ENCODE measurements at regions not wholly inside any gene's neighbourhood (a gene's known extent, or its start where the extent isn't known, plus 50 kb on each side); places are given as distances from the start of the nearest gene placed in this dataset.

- H3K27ac ChIP-seq, result no peak overlapping the region
- no peak for TF ChIP-seq CTCF (IDR thresholded peaks at IDR 0.05)
- TF ChIP-seq POLR2A (IDR thresholded peaks at IDR 0.05), result no peak
- TF ChIP-seq EP300 (IDR thresholded peaks at IDR 0.05), result no peak
- no peak overlapping the region for H3K4me3 ChIP-seq
- intact Hi-C loops (cut with DNase I), result no loop called here
- no peaks in the 10 kb centered on the region for H3K27me3 ChIP-seq
- no peaks in the 10 kb centered on the region for H3K9me3 ChIP-seq
- H3K4me1 ChIP-seq (ENCODE audit: insufficient read depth), result no peaks in the 10 kb centered on the region
- no peaks in the 10 kb centered on the region for H3K36me3 ChIP-seq
- DNase-seq, result no peak
- 84 to 85% (median 85%) methylated on average over 3 of the region's 3 CpGs for WGBS, 3 donors
These were observed 426.3 kb downstream of the ZFHX3 start for GRCh38 chr16:72621651-72622050.

GRCh38 chr16:72620853-72621252 lies 427.1 kb downstream of the ZFHX3 start:
- Histone ChIP-seq H3K9me3 (no peaks in the 10 kb centered on the region), H3K36me3 (no peaks in the 10 kb centered on the region), H3K27me3 (no peaks in the 10 kb centered on the region), H3K4me3 (no peak overlapping the region), H3K27ac (no peak overlapping the region), H3K4me1 (ENCODE audit: insufficient read depth) (no peaks in the 10 kb centered on the region)
- 72 to 80% (median 78%) methylated on average over 2 of the region's 2 CpGs for WGBS, 3 donors
- intact Hi-C loops (cut with DNase I), result no loop called here
- TF ChIP-seq POLR2A (IDR thresholded peaks at IDR 0.05), result no peak
- TF ChIP-seq CTCF (IDR thresholded peaks at IDR 0.05), result no peak
- TF ChIP-seq EP300 (IDR thresholded peaks at IDR 0.05), result no peak
- no peak for DNase-seq

DNA sequence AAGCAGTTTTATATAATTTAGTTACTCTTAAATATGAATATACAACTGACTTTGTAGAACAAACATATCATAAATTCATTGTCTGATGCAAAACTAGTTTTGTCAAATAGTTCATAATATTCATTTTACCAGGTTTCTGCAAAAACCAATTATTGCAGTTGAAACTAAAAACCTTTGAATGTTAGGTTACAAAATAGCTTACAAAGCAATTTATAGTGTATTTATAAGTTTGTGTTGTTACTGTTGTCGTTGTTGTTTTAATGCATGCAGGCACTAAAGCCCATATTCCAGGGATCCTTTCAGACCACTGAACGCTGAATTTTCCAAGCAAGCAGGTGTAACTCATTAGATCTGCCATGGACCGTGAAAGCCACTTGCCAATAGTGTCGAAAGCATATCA lies 427.6 kb downstream of the ZFHX3 start:
- H3K4me3 ChIP-seq, result no peak overlapping the region
- H3K27me3 ChIP-seq, result no peaks in the 10 kb centered on the region
- TF ChIP-seq EP300 (IDR thresholded peaks at IDR 0.05), result no peak
- no peaks in the 10 kb centered on the region for H3K36me3 ChIP-seq
- H3K4me1 ChIP-seq (ENCODE audit: insufficient read depth), result no peaks in the 10 kb centered on the region
- DNase-seq, result no peak
- H3K27ac ChIP-seq, result no peak overlapping the region
- intact Hi-C loops (cut with DNase I), result no loop called here
- 90 to 94% (median 93%) methylated on average over 4 of the region's 4 CpGs for WGBS, 3 donors
- H3K9me3 ChIP-seq, result no peaks in the 10 kb centered on the region

- WGBS, 3 donors, result 89 to 97% (median 93%) methylated on average over 4 of the region's 4 CpGs
- no peaks in the 10 kb centered on the region for H3K4me1 ChIP-seq (ENCODE audit: insufficient read depth)
- no peak for TF ChIP-seq EP300 (IDR thresholded peaks at IDR 0.05)
- no peak for TF ChIP-seq CTCF (IDR thresholded peaks at IDR 0.05)
- TF ChIP-seq POLR2A (IDR thresholded peaks at IDR 0.05), result no peak
These were observed 432.1 kb downstream of the ZFHX3 start for GRCh38 chr16:72615856-72616255.

DNA sequence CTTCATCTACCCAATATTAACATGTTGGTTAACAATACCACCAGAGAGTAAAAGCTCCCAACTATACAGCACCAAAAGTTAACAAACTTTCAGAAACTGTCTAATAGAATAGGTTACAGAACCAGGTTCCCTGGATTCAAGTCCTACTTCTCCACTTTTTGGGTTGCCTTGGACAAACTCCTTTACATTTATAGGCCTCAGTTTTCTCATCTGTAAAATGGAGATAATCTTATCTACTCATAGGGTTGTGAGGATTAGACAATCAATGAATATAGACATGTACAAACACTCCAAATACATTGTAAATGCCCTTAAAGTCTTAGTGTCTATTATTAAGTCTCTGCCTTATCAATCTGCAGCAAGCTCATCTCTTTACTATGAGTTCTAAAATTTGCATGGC lies 435.2 kb downstream of the ZFHX3 start:
- H3K27me3 ChIP-seq, result no peaks in the 10 kb centered on the region
- no peak for DNase-seq
- no peak for TF ChIP-seq POLR2A (IDR thresholded peaks at IDR 0.05)
- no peak for TF ChIP-seq EP300 (IDR thresholded peaks at IDR 0.05)
- TF ChIP-seq CTCF (IDR thresholded peaks at IDR 0.05), result no peak
- H3K4me3 ChIP-seq, result no peak overlapping the region
- no peaks in the 10 kb centered on the region for H3K9me3 ChIP-seq
- no peaks in the 10 kb centered on the region for H3K36me3 ChIP-seq
- intact Hi-C loops (cut with DNase I), result no loop called here
- H3K27ac ChIP-seq, result no peak overlapping the region
- H3K4me1 ChIP-seq (ENCODE audit: insufficient read depth), result no peaks in the 10 kb centered on the region

More at GRCh38 chr16:72615856-72616255, 432.1 kb downstream of the ZFHX3 start:
- Histone ChIP-seq H3K4me3 (no peak overlapping the region), H3K9me3 (no peaks in the 10 kb centered on the region), H3K27me3 (no peaks in the 10 kb centered on the region), H3K27ac (no peak overlapping the region), H3K36me3 (no peaks in the 10 kb centered on the region)
- DNase-seq, result no peak
- intact Hi-C loops (cut with DNase I), result no loop called here
